T47D (cell line): ENCODE measurements at regions not wholly inside any gene's neighbourhood (a gene's known extent, or its start where the extent isn't known, plus 50 kb on each side); places are given as distances from the start of the nearest gene placed in this dataset.

Experiments
- DNase-seq, 2 experiments: peaks; one replicate each; pipeline versions ENCODE4 v3.0.0 to v3.0.0-alpha.2; 2011 to 2012; ENCODE audit warnings: low read depth in 1 of 2, low spot score in 1 of 2
- JUND ChIP-seq: IDR thresholded peaks from 2 replicates; pipeline ENCODE4 v1.6.1; 2012; ENCODE audit warnings: low read depth
- in situ Hi-C: cut with HindIII; loops from 2 replicates; pipeline ENCODE4 v1.10.0; 2016; ENCODE audit warnings: low sequenced_read_pairs, low pct_unique_long_range_greater_than_20kb

- in situ Hi-C loops = no loop called here
- no peak for DNase-seq
- TF ChIP-seq JUND = no peak
Observed at GRCh38 chr9:87214991-87215390, 267.7 kb upstream of the GAS1 start.

- TF ChIP-seq JUND = no peak
- in situ Hi-C loops = no loop called here
- no peak for DNase-seq
Observed at GRCh38 chr9:87216036-87216435, 268.7 kb upstream of the GAS1 start.

- DNase-seq = no peak
- TF ChIP-seq JUND = no peak
- in situ Hi-C loops = no loop called here
Observed at GRCh38 chr9:87216897-87217455, 269.7 kb upstream of the GAS1 start.

GRCh38 chr9:87223392-87224246 lies 274.0 kb upstream of the DAPK1 start:
- no peak for TF ChIP-seq JUND
- in situ Hi-C loops = no loop called here
- DNase-seq = peak in 1 of 2 experiments; percentile 40

- no peak for TF ChIP-seq JUND
- in situ Hi-C loops = no loop called here
- DNase-seq = no peak
Observed at GRCh38 chr9:87226896-87227295, 270.8 kb upstream of the DAPK1 start.

- no peak for DNase-seq
- no peak for TF ChIP-seq JUND
- in situ Hi-C loops = no loop called here
Observed at GRCh38 chr9:87227456-87227855, 270.2 kb upstream of the DAPK1 start.

- DNase-seq = no peak
- no peak for TF ChIP-seq JUND
- in situ Hi-C loops = no loop called here
Observed at GRCh38 chr9:87229108-87229507, 268.6 kb upstream of the DAPK1 start.

- TF ChIP-seq JUND = no peak
- in situ Hi-C loops = no loop called here
- DNase-seq = no peak
Observed at GRCh38 chr9:87233431-87233830, 264.2 kb upstream of the DAPK1 start.

- in situ Hi-C loops = no loop called here
- DNase-seq = no peak
- no peak for TF ChIP-seq JUND
Observed at GRCh38 chr9:87233899-87234455, 263.7 kb upstream of the DAPK1 start.

GRCh38 chr9:87234854-87235253 lies 262.8 kb upstream of the DAPK1 start:
- in situ Hi-C loops = no loop called here
- no peak for TF ChIP-seq JUND

GRCh38 chr9:87236546-87236945 lies 261.1 kb upstream of the DAPK1 start:
- no peak for TF ChIP-seq JUND
- in situ Hi-C loops = no loop called here
- no peak for DNase-seq

More at GRCh38 chr9:87234854-87235253, 262.8 kb upstream of the DAPK1 start:
- no peak for DNase-seq

- TF ChIP-seq JUND = no peak
- DNase-seq = no peak
- in situ Hi-C loops = no loop called here
Observed at GRCh38 chr9:87237336-87237735, 260.3 kb upstream of the DAPK1 start.

GRCh38 chr9:87238545-87238944 lies 259.1 kb upstream of the DAPK1 start:
- TF ChIP-seq JUND = no peak
- no peak for DNase-seq
- in situ Hi-C loops = no loop called here

- no peak for DNase-seq
- no peak for TF ChIP-seq JUND
- in situ Hi-C loops = no loop called here
Observed at GRCh38 chr9:87239312-87239711, 258.4 kb upstream of the DAPK1 start.
